Uterus (tissue), 2 donors: ENCODE measurements at regions not wholly inside any gene's neighbourhood (a gene's known extent, or its start where the extent isn't known, plus 50 kb on each side); places are given as distances from the start of the nearest gene placed in this dataset.

Source experiments
- POLR2A ChIP-seq, 2 donors: fragments of 450-650 bp; IDR thresholded peaks; one replicate each; pipeline ENCODE4 v1.6.1; 2016; ENCODE audit warnings: antibody characterized with exemption in 2 of 2, mild to moderate bottlenecking in 1 of 2, moderate library complexity in 1 of 2
- TF ChIP-seq, protein P1 (sequence below), 4 experiments: fragments of 200-600 bp in 2 of 4; fragments of 450-650 bp in 2 of 4; sonication (generic) in 2 of 4; IDR thresholded peaks; one replicate each; pipeline ENCODE4 v1.5.1; 2016 to 2019; ENCODE audit warnings: antibody characterized with exemption in 4 of 4, mild to moderate bottlenecking in 2 of 4, moderate library complexity in 1 of 4

DNA sequence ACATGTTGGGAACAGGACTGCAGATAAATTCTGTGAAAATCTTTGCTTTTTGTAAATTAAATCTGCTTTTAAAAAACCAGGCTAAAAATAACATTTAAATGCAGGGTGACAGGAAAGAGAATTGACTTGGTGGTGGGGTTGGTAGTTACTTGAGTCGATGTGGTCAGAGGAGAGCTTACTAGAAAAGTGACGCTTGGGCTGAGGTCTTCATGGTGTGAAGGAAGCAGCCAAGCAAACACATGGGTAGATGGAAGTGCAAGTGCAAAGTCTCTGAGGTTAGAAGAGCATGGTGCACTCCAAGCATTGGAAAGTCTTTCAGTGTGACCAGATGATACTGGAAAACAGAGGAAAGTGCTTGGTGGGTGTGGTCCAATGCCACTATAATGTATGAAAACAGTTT lies 86.4 kb upstream of the THBS1 start:
- TF ChIP-seq, protein P1, sequence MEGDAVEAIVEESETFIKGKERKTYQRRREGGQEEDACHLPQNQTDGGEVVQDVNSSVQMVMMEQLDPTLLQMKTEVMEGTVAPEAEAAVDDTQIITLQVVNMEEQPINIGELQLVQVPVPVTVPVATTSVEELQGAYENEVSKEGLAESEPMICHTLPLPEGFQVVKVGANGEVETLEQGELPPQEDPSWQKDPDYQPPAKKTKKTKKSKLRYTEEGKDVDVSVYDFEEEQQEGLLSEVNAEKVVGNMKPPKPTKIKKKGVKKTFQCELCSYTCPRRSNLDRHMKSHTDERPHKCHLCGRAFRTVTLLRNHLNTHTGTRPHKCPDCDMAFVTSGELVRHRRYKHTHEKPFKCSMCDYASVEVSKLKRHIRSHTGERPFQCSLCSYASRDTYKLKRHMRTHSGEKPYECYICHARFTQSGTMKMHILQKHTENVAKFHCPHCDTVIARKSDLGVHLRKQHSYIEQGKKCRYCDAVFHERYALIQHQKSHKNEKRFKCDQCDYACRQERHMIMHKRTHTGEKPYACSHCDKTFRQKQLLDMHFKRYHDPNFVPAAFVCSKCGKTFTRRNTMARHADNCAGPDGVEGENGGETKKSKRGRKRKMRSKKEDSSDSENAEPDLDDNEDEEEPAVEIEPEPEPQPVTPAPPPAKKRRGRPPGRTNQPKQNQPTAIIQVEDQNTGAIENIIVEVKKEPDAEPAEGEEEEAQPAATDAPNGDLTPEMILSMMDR (IDR thresholded peaks at IDR 0.05) = no peak
- TF ChIP-seq POLR2A (IDR thresholded peaks at IDR 0.05) = no peak
